Ishikawa (cell line): ENCODE measurements at regions not wholly inside any gene's neighbourhood (a gene's known extent, or its start where the extent isn't known, plus 50 kb on each side); places are given as distances from the start of the nearest gene placed in this dataset.

Experiments
- CEBPB ChIP-seq: IDR thresholded peaks from 2 replicates; pipeline ENCODE4 v1.6.1; 2012
- CREB1 ChIP-seq: IDR thresholded peaks from 2 replicates; pipeline ENCODE4 v1.6.1; 2012; ENCODE audit warnings: low read depth
- EGR1 ChIP-seq: IDR thresholded peaks from 2 replicates; pipeline ENCODE4 v1.6.1; 2012
- EP300 ChIP-seq: IDR thresholded peaks from 2 replicates; pipeline ENCODE4 v1.6.1; 2012; ENCODE audit warnings: borderline replicate concordance
- FOXM1 ChIP-seq: IDR thresholded peaks from 2 replicates; pipeline ENCODE4 v1.6.1; 2012; ENCODE audit warnings: low read depth, borderline replicate concordance
- MAX ChIP-seq: IDR thresholded peaks from 2 replicates; pipeline ENCODE4 v1.6.1; 2012
- NFIC ChIP-seq: IDR thresholded peaks from 2 replicates; pipeline ENCODE4 v1.6.1; 2012
- RAD21 ChIP-seq: IDR thresholded peaks from 2 replicates; pipeline ENCODE4 v1.6.1; 2012; ENCODE audit warnings: low read depth
- REST ChIP-seq: IDR thresholded peaks from 2 replicates; pipeline ENCODE4 v1.6.1; 2012; ENCODE audit warnings: low read depth, mild to moderate bottlenecking
- TAF1 ChIP-seq: IDR thresholded peaks from 2 replicates; pipeline ENCODE4 v1.6.1; 2012; ENCODE audit warnings: low read depth, mild to moderate bottlenecking
- TCF12 ChIP-seq: IDR thresholded peaks from 2 replicates; pipeline ENCODE4 v1.6.1; 2012; ENCODE audit warnings: low read depth
- TEAD4 ChIP-seq: IDR thresholded peaks from 2 replicates; pipeline ENCODE4 v1.6.1; 2012
- USF1 ChIP-seq: IDR thresholded peaks from 2 replicates; pipeline ENCODE4 v1.6.1; 2012
- YY1 ChIP-seq: IDR thresholded peaks from 2 replicates; pipeline ENCODE4 v1.6.1; 2012; ENCODE audit warnings: low read depth
- ZBTB7A ChIP-seq: IDR thresholded peaks from 2 replicates; pipeline ENCODE4 v1.6.1; 2012; ENCODE audit warnings: low read depth

- TF ChIP-seq TAF1 (no peak), USF1 (no peak), FOXM1 (no peak), NFIC (no peak), REST (no peak), EGR1 (no peak), EP300 (no peak), MAX (no peak), TEAD4 (no peak)
Measured at GRCh38 chr3:13177236-13177635, 104.0 kb upstream of the IQSEC1 start.

- TF ChIP-seq MAX, result no peak
Measured at GRCh38 chr3:13176445-13176844, 103.2 kb upstream of the IQSEC1 start.

GRCh38 chr3:13174803-13175135 lies 101.5 kb upstream of the IQSEC1 start:
- TF ChIP-seq REST (no peak), USF1 (no peak), ZBTB7A (no peak), CREB1 (no peak), CEBPB (no peak), FOXM1 (no peak), RAD21 (no peak), EGR1 (no peak), NFIC (no peak), MAX (no peak), EP300 (no peak), YY1 (no peak), TAF1 (no peak), TEAD4 (no peak), TCF12 (no peak)

GRCh38 chr3:13174011-13174802 lies 101.0 kb upstream of the IQSEC1 start:
- TF ChIP-seq CREB1, result no peak
- no peak for TF ChIP-seq ZBTB7A
- no peak for TF ChIP-seq TEAD4
- no peak for TF ChIP-seq RAD21
- TF ChIP-seq MAX, result no peak
- TF ChIP-seq TCF12, result no peak
- TF ChIP-seq TAF1, result no peak
- TF ChIP-seq EGR1, result no peak
- TF ChIP-seq CEBPB, result no peak
- no peak for TF ChIP-seq REST
- no peak for TF ChIP-seq FOXM1
- TF ChIP-seq NFIC, result no peak
- no peak for TF ChIP-seq USF1
- TF ChIP-seq EP300, result no peak
- no peak for TF ChIP-seq YY1
